Nephron progenitor cell (in vitro differentiated cells): ENCODE measurements at regions not wholly inside any gene's neighbourhood (a gene's known extent, or its start where the extent isn't known, plus 50 kb on each side); places are given as distances from the start of the nearest gene placed in this dataset.
"Not testable (repeated sequence)": the region's sequence is repeated elsewhere in the genome, so short reads cannot be mapped to it uniquely, and the experiment has no call there.

ENCODE experiments used
- DNase-seq: peaks from one replicate; pipeline ENCODE4 v3.0.0; 2021
- H3K27ac Mint-ChIP-seq: 2 replicates; pipeline ENCODE4 v1.8.0; 2021; ENCODE audit warnings: mild to moderate bottlenecking, moderate library complexity, mixed read lengths
- H3K27me3 Mint-ChIP-seq: 2 replicates; pipeline ENCODE4 v1.8.0; 2021; ENCODE audit warnings: mild to moderate bottlenecking, low read depth, mixed read lengths; ENCODE audit not compliant: poor library complexity
- H3K36me3 Mint-ChIP-seq: 2 replicates; pipeline ENCODE4 v1.8.0; 2021; ENCODE audit warnings: low read depth, mixed read lengths
- H3K4me1 Mint-ChIP-seq: 2 replicates; pipeline ENCODE4 v1.8.0; 2021; ENCODE audit warnings: mixed read lengths
- H3K4me3 Mint-ChIP-seq: 2 replicates; pipeline ENCODE4 v1.8.0; 2021; ENCODE audit warnings: mild to moderate bottlenecking, moderate library complexity, mixed read lengths
- H3K9me3 Mint-ChIP-seq: 2 replicates; pipeline ENCODE4 v1.8.0; 2021; ENCODE audit warnings: mild to moderate bottlenecking, moderate library complexity, mixed read lengths
- TF ChIP-seq, protein P1 (sequence below): fragments of 200-600 bp; sonication (generic); IDR thresholded peaks from 2 replicates; pipeline ENCODE4 v1.5.0; 2021; ENCODE audit warnings: antibody characterized with exemption

- peaks cover 2% of the 10 kb centered on the region for H3K27me3 Mint-ChIP-seq
- peaks cover 24% of the 10 kb centered on the region for H3K9me3 Mint-ChIP-seq
- DNase-seq: no peak
- no peaks in the 10 kb centered on the region for H3K4me1 Mint-ChIP-seq
- no peak overlapping the region for H3K27ac Mint-ChIP-seq
- TF ChIP-seq, protein P1, sequence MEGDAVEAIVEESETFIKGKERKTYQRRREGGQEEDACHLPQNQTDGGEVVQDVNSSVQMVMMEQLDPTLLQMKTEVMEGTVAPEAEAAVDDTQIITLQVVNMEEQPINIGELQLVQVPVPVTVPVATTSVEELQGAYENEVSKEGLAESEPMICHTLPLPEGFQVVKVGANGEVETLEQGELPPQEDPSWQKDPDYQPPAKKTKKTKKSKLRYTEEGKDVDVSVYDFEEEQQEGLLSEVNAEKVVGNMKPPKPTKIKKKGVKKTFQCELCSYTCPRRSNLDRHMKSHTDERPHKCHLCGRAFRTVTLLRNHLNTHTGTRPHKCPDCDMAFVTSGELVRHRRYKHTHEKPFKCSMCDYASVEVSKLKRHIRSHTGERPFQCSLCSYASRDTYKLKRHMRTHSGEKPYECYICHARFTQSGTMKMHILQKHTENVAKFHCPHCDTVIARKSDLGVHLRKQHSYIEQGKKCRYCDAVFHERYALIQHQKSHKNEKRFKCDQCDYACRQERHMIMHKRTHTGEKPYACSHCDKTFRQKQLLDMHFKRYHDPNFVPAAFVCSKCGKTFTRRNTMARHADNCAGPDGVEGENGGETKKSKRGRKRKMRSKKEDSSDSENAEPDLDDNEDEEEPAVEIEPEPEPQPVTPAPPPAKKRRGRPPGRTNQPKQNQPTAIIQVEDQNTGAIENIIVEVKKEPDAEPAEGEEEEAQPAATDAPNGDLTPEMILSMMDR: no peak
- no peaks in the 10 kb centered on the region for H3K36me3 Mint-ChIP-seq
- no peak overlapping the region for H3K4me3 Mint-ChIP-seq
Observed at GRCh38 chr10:106378251-106378650, 786.3 kb downstream of the SORCS1 start.

GRCh38 chr10:106370751-106371150 lies 793.8 kb downstream of the SORCS1 start:
- H3K9me3 Mint-ChIP-seq: no peaks in the 10 kb centered on the region
- DNase-seq: no peak
- TF ChIP-seq, protein P1: no peak
- no peaks in the 10 kb centered on the region for H3K36me3 Mint-ChIP-seq
- no peaks in the 10 kb centered on the region for H3K4me1 Mint-ChIP-seq
- H3K27me3 Mint-ChIP-seq: no peaks in the 10 kb centered on the region
- peak overlapping the region; percentile 11 for H3K27ac Mint-ChIP-seq
- H3K4me3 Mint-ChIP-seq: no peak overlapping the region

GRCh38 chr10:106360870-106361269 lies 803.6 kb downstream of the SORCS1 start:
- Mint-ChIP-seq H3K27me3 (no peaks in the 10 kb centered on the region), H3K9me3 (no peaks in the 10 kb centered on the region), H3K4me1 (no peaks in the 10 kb centered on the region), H3K36me3 (no peaks in the 10 kb centered on the region), H3K4me3 (no peak overlapping the region), H3K27ac (no peak overlapping the region)
- TF ChIP-seq, protein P1: no peak
- no peak for DNase-seq

DNA sequence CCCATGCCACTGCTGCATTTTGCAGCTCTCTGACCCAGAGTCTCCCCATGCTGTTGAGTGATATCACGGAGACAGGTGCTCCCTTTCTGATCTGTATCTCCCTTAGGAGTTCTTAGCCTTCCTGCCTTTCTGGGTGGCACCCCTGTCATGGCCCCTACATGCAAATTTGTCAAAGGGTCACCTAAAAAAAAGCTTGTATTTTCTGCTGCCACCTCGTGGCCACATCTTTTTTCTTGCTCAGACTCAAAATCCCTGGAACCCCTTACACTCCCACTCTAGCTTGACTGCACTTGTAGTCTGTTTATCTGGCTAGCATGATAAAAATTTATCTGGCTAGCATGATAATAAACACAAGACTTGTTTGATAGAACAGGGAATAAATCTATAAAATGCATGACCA lies 809.1 kb downstream of the SORCS1 start:
- Mint-ChIP-seq H3K4me1 (no peaks in the 10 kb centered on the region), H3K36me3 (no peaks in the 10 kb centered on the region), H3K4me3 (no peak overlapping the region), H3K9me3 (no peaks in the 10 kb centered on the region), H3K27me3 (no peaks in the 10 kb centered on the region), H3K27ac (no peak overlapping the region)
- DNase-seq: peak; percentile 8
- TF ChIP-seq, protein P1: no peak

- no peaks in the 10 kb centered on the region for H3K36me3 Mint-ChIP-seq
- DNase-seq: no peak
- no peaks in the 10 kb centered on the region for H3K9me3 Mint-ChIP-seq
- H3K4me3 Mint-ChIP-seq: no peak overlapping the region
- no peaks in the 10 kb centered on the region for H3K4me1 Mint-ChIP-seq
- H3K27ac Mint-ChIP-seq: no peak overlapping the region
- peaks cover 2% of the 10 kb centered on the region for H3K27me3 Mint-ChIP-seq
- TF ChIP-seq, protein P1: no peak
Observed at GRCh38 chr10:106348933-106349332, 815.6 kb downstream of the SORCS1 start.

- Mint-ChIP-seq H3K4me1 (no peaks in the 10 kb centered on the region), H3K27me3 (peaks cover 2% of the 10 kb centered on the region), H3K27ac (no peak overlapping the region), H3K36me3 (no peaks in the 10 kb centered on the region), H3K9me3 (no peaks in the 10 kb centered on the region), H3K4me3 (no peak overlapping the region)
- TF ChIP-seq, protein P1: no peak
- DNase-seq: no peak
Observed at GRCh38 chr10:106347547-106347946, 817.0 kb downstream of the SORCS1 start.

- H3K4me1 Mint-ChIP-seq, H3K27ac Mint-ChIP-seq, H3K4me3 Mint-ChIP-seq, H3K36me3 Mint-ChIP-seq, DNase-seq, H3K9me3 Mint-ChIP-seq, H3K27me3 Mint-ChIP-seq: not testable (repeated sequence)
Observed at GRCh38 chr10:106343539-106343938, 821.0 kb downstream of the SORCS1 start.
